ENCODE measurements at regions not wholly inside any gene's neighbourhood (a gene's known extent, or its start where the extent isn't known, plus 50 kb on each side); places are given as distances from the start of the nearest gene placed in this dataset.

- Histone ChIP-seq H3K27me3 (ENCODE audit: insufficient read depth in 3 of 3, low read length in 2 of 3) (no peaks in the 10 kb centered on the region), H3K27ac (no peak overlapping the region), H3K36me3 (ENCODE audit: insufficient read depth in 1 of 2, low read depth in 1 of 2) (no peaks in the 10 kb centered on the region), H3K4me3 (no peak overlapping the region), H3K4me1 (no peaks in the 10 kb centered on the region), H3K9me3 (no peaks in the 10 kb centered on the region)
- WGBS, 3 donors: 82 to 83% (median 83%) methylated on average over 5 of the region's 5 CpGs
- intact Hi-C loops (cut with DNase I): no loop called here
- DNase-seq (no peak), ATAC-seq (no peak)
- TF ChIP-seq CTCF (IDR thresholded peaks at IDR 0.05): no peak
These were observed 770.0 kb downstream of the MED13L start for GRCh38 chr12:115507560-115507889.

GRCh38 chr12:115506822-115507559 is 770.5 kb downstream of the MED13L start:
- H3K36me3 ChIP-seq (ENCODE audit: insufficient read depth in 1 of 2, low read depth in 1 of 2): no peaks in the 10 kb centered on the region
- ATAC-seq (no peak), DNase-seq (no peak)
- H3K4me3 ChIP-seq: no peak overlapping the region
- H3K4me1 ChIP-seq: no peaks in the 10 kb centered on the region
- WGBS, 3 donors: 68 to 80% (median 74%) methylated on average over 5 of the region's 5 CpGs
- H3K27ac ChIP-seq: no peak overlapping the region
- TF ChIP-seq CTCF (IDR thresholded peaks at IDR 0.05): no peak
- H3K27me3 ChIP-seq (ENCODE audit: insufficient read depth in 3 of 3, low read length in 2 of 3): no peaks in the 10 kb centered on the region
- intact Hi-C loops (cut with DNase I): no loop called here
- H3K9me3 ChIP-seq: no peaks in the 10 kb centered on the region

GRCh38 chr12:115504306-115505290 is 772.9 kb downstream of the MED13L start:
- intact Hi-C loops (cut with DNase I): no loop called here
- no peak for TF ChIP-seq CTCF (IDR thresholded peaks at IDR 0.05)
- DNase-seq (no peak), ATAC-seq (no peak)
- Histone ChIP-seq H3K4me1 (no peaks in the 10 kb centered on the region), H3K27ac (peak overlapping the region; percentile 38), H3K9me3 (no peaks in the 10 kb centered on the region), H3K36me3 (ENCODE audit: insufficient read depth in 1 of 2, low read depth in 1 of 2) (no peaks in the 10 kb centered on the region), H3K4me3 (no peak overlapping the region), H3K27me3 (ENCODE audit: insufficient read depth in 3 of 3, low read length in 2 of 3) (no peaks in the 10 kb centered on the region)
- WGBS, 3 donors: 52 to 61% (median 56%) methylated on average over 16 of the region's 16 CpGs

GRCh38 chr12:115500872-115501271 is 776.6 kb downstream of the MED13L start:
- 71 to 80% (median 73%) methylated on average over 4 of the region's 4 CpGs for WGBS, 3 donors
- TF ChIP-seq CTCF (IDR thresholded peaks at IDR 0.05): no peak
- Histone ChIP-seq H3K4me3 (no peak overlapping the region), H3K27me3 (ENCODE audit: insufficient read depth in 3 of 3, low read length in 2 of 3) (no peaks in the 10 kb centered on the region), H3K27ac (no peak overlapping the region), H3K36me3 (ENCODE audit: insufficient read depth in 1 of 2, low read depth in 1 of 2) (no peaks in the 10 kb centered on the region), H3K4me1 (no peaks in the 10 kb centered on the region), H3K9me3 (no peaks in the 10 kb centered on the region)
- DNase-seq (no peak), ATAC-seq (no peak)
- intact Hi-C loops (cut with DNase I): no loop called here

All from psoas muscle (tissue), 7 donors.